Endothelial cell of umbilical vein (primary cell): ENCODE measurements at regions not wholly inside any gene's neighbourhood (a gene's known extent, or its start where the extent isn't known, plus 50 kb on each side); places are given as distances from the start of the nearest gene placed in this dataset.

Source experiments
- BruUV-seq: library from RNA; stranded (reverse); fragments of 400-500 nt; replicated peaks from 2 replicates; lab custom pipeline; 2021; lab: Mats Ljungman, UMichigan
- CTCF ChIA-PET: fragments of 300-600, 350-600 bp; sonication (Branson Sonifier 250); formaldehyde crosslinking; loops from one replicate; lab custom pipeline; 2021; ENCODE audit warnings: antibody characterized with exemption, inconsistent platforms; lab: Charles Lee
- POLR2A ChIA-PET: fragments of 300-600, 350-600 bp; sonication (Branson Sonifier 250); formaldehyde crosslinking; loops from one replicate; lab custom pipeline; 2021; ENCODE audit warnings: antibody characterized with exemption, inconsistent platforms; lab: Charles Lee
- DNase-seq: peaks from one replicate; pipeline ENCODE4 v3.0.0-alpha.2; 2011; ENCODE audit warnings: low read depth, low spot score
- FAIRE-seq: peaks from 2 replicates; lab custom pipeline; 2011; peaks lifted over from hg19 to GRCh38; lab: Jason Lieb, UNC
- H2AFZ ChIP-seq: 2 replicates; pipeline ENCODE4 v1.6.0; 2012; ENCODE audit warnings: low read depth, low read length, control low read depth, inconsistent platforms
- H3K27ac ChIP-seq: 2 replicates; pipeline ENCODE4 v1.5.1; 2011; ENCODE audit warnings: low read depth, mild to moderate bottlenecking, control low read depth, low read length, moderate library complexity; ENCODE audit not compliant: insufficient read depth
- H3K27me3 ChIP-seq, 2 experiments: 2 replicates each; pipeline versions ENCODE4 v1.6.0 to v1.6.1; 2011; ENCODE audit warnings: low read length in 2 of 2, mixed read lengths in 1 of 2; ENCODE audit not compliant: control insufficient read depth in 2 of 2, insufficient read depth in 2 of 2
- H3K36me3 ChIP-seq, 2 experiments: 2 replicates in 1 of 2; 3 replicates in 1 of 2; pipeline ENCODE4 v1.5.1; 2011; ENCODE audit warnings: low read length in 2 of 2, mild to moderate bottlenecking in 1 of 2, moderate library complexity in 1 of 2; ENCODE audit not compliant: control insufficient read depth in 2 of 2, insufficient read depth in 2 of 2; ENCODE audit errors: extremely low read depth in 1 of 2
- H3K4me1 ChIP-seq: 3 replicates; pipeline ENCODE4 v1.5.1; 2011; ENCODE audit warnings: mild to moderate bottlenecking, low read length; ENCODE audit not compliant: control insufficient read depth, insufficient read depth; ENCODE audit errors: extremely low read depth
- H3K4me2 ChIP-seq: 2 replicates; pipeline ENCODE4 v1.6.1; 2011; ENCODE audit warnings: low read length, control low read depth, mixed read lengths; ENCODE audit not compliant: insufficient read depth
- H3K4me3 ChIP-seq, 3 experiments: fragments of 200-600 bp in 1 of 3; sonication (generic), shearing (Covaris generic) in 1 of 3; replicated peaks in 1 of 3; 2 replicates each; pipeline ENCODE4 v1.5.1; 2011 to 2016; ENCODE audit warnings: control low read depth in 3 of 3, low read length in 3 of 3, mild to moderate bottlenecking in 2 of 3, inconsistent platforms in 1 of 3, low read depth in 1 of 3, moderate library complexity in 1 of 3; ENCODE audit not compliant: insufficient read depth in 1 of 3
- H3K79me2 ChIP-seq: 2 replicates; pipeline ENCODE4 v1.6.0; 2012; ENCODE audit warnings: low read length, inconsistent platforms; ENCODE audit not compliant: control insufficient read depth, insufficient read depth
- H3K9ac ChIP-seq: replicated peaks from 2 replicates; pipeline ENCODE3; 2011; ENCODE audit warnings: low read length, control low read depth; ENCODE audit not compliant: insufficient read depth; ENCODE audit errors: extremely low read depth
- H3K9me1 ChIP-seq: replicated peaks from 3 replicates; pipeline ENCODE4 v1.6.0; 2011; ENCODE audit warnings: mild to moderate bottlenecking, low read length; ENCODE audit not compliant: control insufficient read depth, insufficient read depth; ENCODE audit errors: extremely low read depth
- H3K9me3 ChIP-seq: replicated peaks from 2 replicates; pipeline ENCODE4 v1.5.1; 2012; ENCODE audit warnings: low read length, inconsistent platforms; ENCODE audit not compliant: control insufficient read depth, insufficient read depth
- H4K20me1 ChIP-seq: replicated peaks from 2 replicates; pipeline ENCODE3; 2011; ENCODE audit warnings: mild to moderate bottlenecking, low read length; ENCODE audit not compliant: control insufficient read depth, insufficient read depth; ENCODE audit errors: extremely low read depth
- EZH2 ChIP-seq: IDR thresholded peaks from 2 replicates; pipeline ENCODE4 v1.6.1; 2012; ENCODE audit warnings: borderline replicate concordance, low read depth, mild to moderate bottlenecking, moderate library complexity, low read length, inconsistent platforms; ENCODE audit not compliant: severe bottlenecking
- FOS ChIP-seq: IDR thresholded peaks from 2 replicates; pipeline ENCODE4 v1.6.1; 2011; ENCODE audit warnings: mild to moderate bottlenecking, low read length, moderate library complexity, borderline replicate concordance; ENCODE audit not compliant: insufficient read depth
- GATA2 ChIP-seq: IDR thresholded peaks from 2 replicates; pipeline ENCODE4 v1.7.0; 2011; ENCODE audit warnings: low read depth, mild to moderate bottlenecking, moderate library complexity, mixed read lengths, low read length; ENCODE audit not compliant: insufficient read length, insufficient read depth
- JUN ChIP-seq: IDR thresholded peaks from 2 replicates; pipeline ENCODE4 v1.6.1; 2011; ENCODE audit warnings: borderline replicate concordance, low read depth; ENCODE audit not compliant: insufficient read length, insufficient read depth
- MYC ChIP-seq: IDR thresholded peaks from one replicate; pipeline ENCODE4 v1.6.1; 2011; ENCODE audit warnings: mild to moderate bottlenecking, low read depth, low read length
- POLR2A ChIP-seq: IDR thresholded peaks from 2 replicates; pipeline ENCODE4 v1.6.1; 2012; ENCODE audit warnings: low read depth, mild to moderate bottlenecking, control low read depth, low read length
- POLR2AphosphoS5 ChIP-seq: IDR thresholded peaks from 2 replicates; pipeline ENCODE4 v1.6.1; 2012; ENCODE audit warnings: low read depth, mild to moderate bottlenecking, control low read depth, low read length, moderate library complexity; ENCODE audit not compliant: insufficient read depth
- dilution Hi-C: fragments of 300-500 bp; cut with MboI; formaldehyde crosslinking; loops from one replicate; pipeline ENCODE4 v1.15.0; 2019; ENCODE audit warnings: low sequenced_read_pairs; ENCODE audit not compliant: extremely low pct_ligation_motif_present
- intact Hi-C: fragments of 100-400 bp; cut with micrococcal nuclease; formaldehyde crosslinking; loops from one replicate; pipeline ENCODE4 v1.10.0; 2022
- TF ChIP-seq, protein P1 (sequence below), 2 donors: IDR thresholded peaks; 1 replicate in 1 of 2; 2 replicates in 1 of 2; pipeline ENCODE4 v1.5.1; 2011; ENCODE audit warnings: low read length in 2 of 2, mild to moderate bottlenecking in 2 of 2, moderate library complexity in 2 of 2, control low read depth in 1 of 2, inconsistent platforms in 1 of 2, low read depth in 1 of 2; ENCODE audit not compliant: insufficient read depth in 1 of 2; ENCODE audit errors: extremely low read depth in 1 of 2
- TF ChIP-seq, protein P2 (sequence below): IDR thresholded peaks from 2 replicates; pipeline ENCODE4 v1.6.1; 2011; ENCODE audit not compliant: insufficient read depth, insufficient read length

DNA sequence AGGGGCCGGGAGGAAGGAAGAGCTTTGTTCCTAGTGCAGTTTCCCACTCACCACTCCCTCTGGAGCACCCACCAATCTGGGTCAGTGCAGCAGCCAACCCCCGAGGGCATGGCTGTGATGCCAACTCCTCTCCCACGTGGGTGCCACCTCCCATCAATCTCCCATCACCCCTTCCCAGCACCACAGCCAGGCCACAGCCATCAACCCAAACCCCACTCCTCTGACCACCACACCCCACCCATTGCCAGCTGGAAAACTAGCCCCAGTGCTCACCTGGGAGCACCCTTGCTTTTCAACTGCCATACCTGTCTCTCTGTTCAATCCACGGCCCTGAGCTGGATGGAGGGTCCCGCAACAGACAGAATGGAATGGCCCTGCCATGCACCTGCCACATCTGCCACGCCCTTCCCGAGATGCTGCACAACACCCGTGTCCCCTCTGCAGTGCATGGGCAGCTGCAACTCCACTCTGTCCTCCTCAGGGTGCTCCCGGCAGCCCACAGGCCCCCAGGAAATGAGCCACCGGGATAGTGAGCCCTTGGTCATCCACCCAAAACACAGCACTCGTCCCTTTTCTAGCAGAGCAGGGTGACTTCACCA is 112.4 kb upstream of the ID2 start:
- TF ChIP-seq, protein P1, sequence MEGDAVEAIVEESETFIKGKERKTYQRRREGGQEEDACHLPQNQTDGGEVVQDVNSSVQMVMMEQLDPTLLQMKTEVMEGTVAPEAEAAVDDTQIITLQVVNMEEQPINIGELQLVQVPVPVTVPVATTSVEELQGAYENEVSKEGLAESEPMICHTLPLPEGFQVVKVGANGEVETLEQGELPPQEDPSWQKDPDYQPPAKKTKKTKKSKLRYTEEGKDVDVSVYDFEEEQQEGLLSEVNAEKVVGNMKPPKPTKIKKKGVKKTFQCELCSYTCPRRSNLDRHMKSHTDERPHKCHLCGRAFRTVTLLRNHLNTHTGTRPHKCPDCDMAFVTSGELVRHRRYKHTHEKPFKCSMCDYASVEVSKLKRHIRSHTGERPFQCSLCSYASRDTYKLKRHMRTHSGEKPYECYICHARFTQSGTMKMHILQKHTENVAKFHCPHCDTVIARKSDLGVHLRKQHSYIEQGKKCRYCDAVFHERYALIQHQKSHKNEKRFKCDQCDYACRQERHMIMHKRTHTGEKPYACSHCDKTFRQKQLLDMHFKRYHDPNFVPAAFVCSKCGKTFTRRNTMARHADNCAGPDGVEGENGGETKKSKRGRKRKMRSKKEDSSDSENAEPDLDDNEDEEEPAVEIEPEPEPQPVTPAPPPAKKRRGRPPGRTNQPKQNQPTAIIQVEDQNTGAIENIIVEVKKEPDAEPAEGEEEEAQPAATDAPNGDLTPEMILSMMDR (IDR thresholded peaks at IDR 0.05; ENCODE audit: extremely low read depth in 1 of 2, insufficient read depth in 1 of 2, low read depth in 1 of 2, low read length in 2 of 2): no peak
- TF ChIP-seq FOS: no peak
- no peak for TF ChIP-seq MYC
- TF ChIP-seq GATA2: no peak
- TF ChIP-seq EZH2: no peak
- TF ChIP-seq POLR2A: no peak
- no peak for TF ChIP-seq JUN
- TF ChIP-seq, protein P2, sequence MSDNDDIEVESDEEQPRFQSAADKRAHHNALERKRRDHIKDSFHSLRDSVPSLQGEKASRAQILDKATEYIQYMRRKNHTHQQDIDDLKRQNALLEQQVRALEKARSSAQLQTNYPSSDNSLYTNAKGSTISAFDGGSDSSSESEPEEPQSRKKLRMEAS: no peak
- no peak for TF ChIP-seq POLR2AphosphoS5
- dilution Hi-C loops: no loop called here
- Histone ChIP-seq H3K4me1 (no peaks in the 10 kb centered on the region), H3K4me3 (no peak overlapping the region), H2AFZ (no peak overlapping the region), H3K79me2 (no peaks in the 10 kb centered on the region), H3K36me3 (no peaks in the 10 kb centered on the region), H3K4me2 (no peak overlapping the region), H3K9ac (no peak overlapping the region), H3K27me3 (no peaks in the 10 kb centered on the region), H4K20me1 (no peaks in the 10 kb centered on the region), H3K9me3 (no peaks in the 10 kb centered on the region), H3K27ac (no peak overlapping the region), H3K9me1 (no peaks in the 10 kb centered on the region)
- FAIRE-seq (no peak), DNase-seq (no peak)
- POLR2A ChIA-PET: no interaction called here
- no TSS peak for BruUV-seq
- CTCF ChIA-PET: interaction anchor here (0.5 kb wide), 1 partner anchor 14 kb away, joined by 3 read pairs; no protein-coding TSS in a partner anchor
- intact Hi-C loops: no loop called here
